Amniotic stem cell (primary cell): ENCODE measurements at regions not wholly inside any gene's neighbourhood (a gene's known extent, or its start where the extent isn't known, plus 50 kb on each side); places are given as distances from the start of the nearest gene placed in this dataset.

Experiments
- DNase-seq: peaks from one replicate; lab custom pipeline; 2025; lab: John Stamatoyannopoulos, UW

- no peak for DNase-seq
Observed at GRCh38 chr14:53462931-53463778, 310.0 kb upstream of the DDHD1 start.

- DNase-seq: no peak
Observed at GRCh38 chr14:53461858-53462257, 308.7 kb upstream of the DDHD1 start.

GRCh38 chr14:53460544-53460943 is 307.4 kb upstream of the DDHD1 start:
- DNase-seq: no peak

- DNase-seq: no peak
Observed at GRCh38 chr14:53458368-53458814, 305.3 kb upstream of the DDHD1 start.

- DNase-seq: no peak
Observed at GRCh38 chr14:53456931-53457330, 303.8 kb upstream of the DDHD1 start.

DNA sequence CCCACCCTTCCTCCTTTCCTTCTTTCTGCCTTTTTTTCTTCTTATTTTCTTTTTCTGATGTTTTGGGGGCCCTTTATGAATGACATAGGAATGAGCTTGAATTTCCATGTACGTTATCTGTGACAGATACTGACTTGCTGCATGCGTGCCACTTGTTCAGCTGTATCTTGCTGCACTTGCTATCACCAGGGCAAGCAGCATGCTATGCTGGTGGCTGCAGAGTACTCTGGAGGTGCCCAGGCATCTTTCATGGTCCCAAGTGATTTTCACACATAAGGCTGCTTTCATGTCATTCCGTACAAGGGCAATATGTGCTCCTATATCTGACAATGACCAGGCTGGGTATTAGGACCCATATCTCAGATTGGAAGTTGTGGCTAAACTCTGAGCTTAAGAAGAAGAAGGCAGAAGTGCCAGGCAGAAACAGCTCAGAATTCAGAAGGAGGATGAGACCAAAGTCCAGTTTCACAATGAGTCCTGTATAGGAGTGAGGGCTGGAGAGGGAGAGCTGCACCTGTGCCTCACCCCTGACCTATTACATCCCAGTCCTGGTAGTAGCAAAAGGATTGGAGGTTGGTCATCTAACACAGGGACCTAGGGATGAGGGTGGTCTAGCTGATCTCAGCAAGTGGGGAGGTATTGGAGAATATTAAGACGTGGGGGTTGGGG is 299.0 kb upstream of the DDHD1 start:
- no peak for DNase-seq

DNA sequence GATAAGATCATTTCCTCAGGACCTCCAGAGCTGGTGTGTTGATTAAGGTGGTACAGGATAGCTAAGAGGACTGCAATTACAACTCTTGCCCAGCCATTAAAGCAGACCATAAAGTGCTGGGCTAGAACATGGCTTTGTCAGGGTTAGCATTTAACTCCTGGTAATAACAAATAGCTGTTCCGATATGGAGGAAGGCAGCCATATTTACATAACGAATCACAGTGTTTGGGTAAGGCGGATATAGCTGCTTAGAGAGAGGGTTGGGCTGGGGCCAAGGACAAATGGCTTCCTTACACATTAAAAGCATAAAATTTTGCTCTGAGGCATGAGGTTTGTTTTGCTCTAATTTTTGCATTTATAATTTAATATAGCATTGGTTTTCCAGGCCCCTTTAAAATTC is 297.7 kb upstream of the DDHD1 start:
- DNase-seq: no peak

- no peak for DNase-seq
Observed at GRCh38 chr14:53448682-53449081, 295.6 kb upstream of the DDHD1 start.

GRCh38 chr14:53444677-53445312 is 291.7 kb upstream of the DDHD1 start:
- DNase-seq: no peak

- DNase-seq: no peak
Observed at GRCh38 chr14:53441789-53442188, 288.7 kb upstream of the DDHD1 start.

- no peak for DNase-seq
Observed at GRCh38 chr14:53437858-53438257, 284.7 kb upstream of the DDHD1 start.

- DNase-seq: no peak
Observed at GRCh38 chr14:53432378-53432802, 279.3 kb upstream of the DDHD1 start.

GRCh38 chr14:53430870-53431269 is 277.7 kb upstream of the DDHD1 start:
- DNase-seq: no peak

- no peak for DNase-seq
Observed at GRCh38 chr14:53412819-53413675, 259.9 kb upstream of the DDHD1 start.

DNA sequence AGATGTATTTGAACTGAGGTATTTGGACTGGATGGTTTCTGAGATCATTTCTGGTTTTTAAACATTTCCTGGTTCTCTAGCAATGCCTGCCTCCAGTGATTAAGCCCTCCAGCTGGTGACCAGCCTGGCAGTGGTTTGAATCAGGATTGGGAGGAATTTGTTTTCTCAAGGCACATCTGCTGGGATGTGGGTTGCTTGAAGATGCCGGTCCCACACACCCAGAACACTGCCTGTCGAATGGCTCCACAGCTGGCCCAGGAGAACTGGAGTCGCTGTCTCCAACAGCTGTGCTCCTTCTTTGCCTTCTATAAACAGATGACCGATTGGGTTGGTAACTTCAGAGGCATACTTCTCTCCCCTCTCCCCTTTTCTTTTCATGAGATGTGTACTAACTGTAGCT is 258.0 kb upstream of the DDHD1 start:
- peak; percentile 7 for DNase-seq

GRCh38 chr14:53409969-53410368 is 256.8 kb upstream of the DDHD1 start:
- DNase-seq: no peak

- no peak for DNase-seq
Observed at GRCh38 chr14:53409289-53409688, 256.2 kb upstream of the DDHD1 start.

DNA sequence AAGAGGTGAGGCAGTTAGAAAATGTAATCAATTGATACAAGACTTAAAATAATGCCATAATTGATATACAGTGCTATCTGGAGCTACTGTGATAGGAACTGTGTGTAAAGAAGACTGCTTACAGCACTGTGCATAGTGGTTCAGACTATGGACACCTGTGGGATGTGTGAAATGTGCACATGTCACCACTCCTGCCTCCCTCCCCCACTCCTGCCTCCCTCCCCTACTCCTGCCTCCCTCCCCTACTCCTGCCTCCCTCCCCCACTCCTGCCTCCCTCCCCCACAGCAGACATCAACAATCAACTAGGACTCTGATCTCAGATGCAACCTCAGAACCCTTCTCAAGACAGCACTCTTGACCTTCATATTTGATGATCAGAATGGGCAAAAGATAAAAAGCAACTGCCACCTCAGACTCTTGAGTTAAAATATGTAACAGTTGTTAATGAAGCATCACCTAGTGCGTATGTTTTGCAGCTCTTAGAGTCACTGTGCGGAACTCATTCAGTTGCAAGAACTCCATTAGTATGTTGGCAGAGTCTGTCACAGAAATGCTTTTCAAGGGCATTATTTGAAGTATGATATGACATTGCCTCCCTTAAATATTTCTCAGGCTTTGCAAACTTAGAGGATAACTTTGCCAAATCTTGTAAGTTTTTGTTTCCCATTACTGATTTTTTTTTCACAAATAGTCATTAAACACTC is 255.2 kb upstream of the DDHD1 start:
- no peak for DNase-seq

- DNase-seq: no peak
Observed at GRCh38 chr14:53406519-53406918, 253.4 kb upstream of the DDHD1 start.

DNA sequence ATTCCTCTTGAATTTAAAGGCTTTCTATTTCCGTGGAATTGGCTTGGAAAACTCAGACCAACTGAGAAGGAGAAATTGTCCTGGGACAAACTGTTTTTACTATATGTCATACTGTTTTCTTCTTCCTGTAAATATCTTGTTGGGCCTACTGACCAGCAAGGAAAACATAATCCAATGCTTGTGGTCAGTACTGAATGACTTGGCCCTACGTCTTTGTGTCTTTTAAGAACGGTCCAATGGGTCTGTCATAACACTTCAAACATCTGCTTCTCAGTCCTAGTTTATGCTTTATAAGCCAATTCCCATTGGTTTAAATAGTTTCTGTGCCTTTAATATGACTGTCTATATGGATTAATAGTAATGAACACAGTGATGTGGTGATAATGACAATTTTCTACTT is 248.5 kb upstream of the DDHD1 start:
- no peak for DNase-seq

- DNase-seq: peak; percentile 4
Observed at GRCh38 chr14:53399057-53399456, 245.9 kb upstream of the DDHD1 start.
